DMS153 (cell line): ENCODE measurements at regions not wholly inside any gene's neighbourhood (a gene's known extent, or its start where the extent isn't known, plus 50 kb on each side); places are given as distances from the start of the nearest gene placed in this dataset.
"Not testable (repeated sequence)": the region's sequence is repeated elsewhere in the genome, so short reads cannot be mapped to it uniquely, and the experiment has no call there.

ENCODE experiments used
- DNase-seq: peaks from one replicate; lab custom pipeline; 2025; lab: John Stamatoyannopoulos, UW

GRCh38 chr2:147414656-147415055, 430.2 kb upstream of the ACVR2A start:
- DNase-seq, result not testable (repeated sequence)

- no peak for DNase-seq
Measured at GRCh38 chr2:147408357-147408756, 436.5 kb upstream of the ACVR2A start.

GRCh38 chr2:147405651-147406050, 439.2 kb upstream of the ACVR2A start:
- DNase-seq, result no peak

- DNase-seq, result no peak
Measured at GRCh38 chr2:147398996-147399395, 445.8 kb upstream of the ACVR2A start.

- no peak for DNase-seq
Measured at GRCh38 chr2:147398301-147398700, 446.5 kb upstream of the ACVR2A start.

- DNase-seq, result no peak
Measured at GRCh38 chr2:147396890-147397289, 447.9 kb upstream of the ACVR2A start.

- no peak for DNase-seq
Measured at GRCh38 chr2:147394179-147394790, 450.5 kb upstream of the ACVR2A start.

GRCh38 chr2:147392180-147392579, 452.6 kb upstream of the ACVR2A start:
- no peak for DNase-seq

- DNase-seq, result no peak
Measured at GRCh38 chr2:147390475-147390874, 454.4 kb upstream of the ACVR2A start.

- DNase-seq, result no peak
Measured at GRCh38 chr2:147389218-147389617, 455.6 kb upstream of the ACVR2A start.

GRCh38 chr2:147388217-147388616, 456.6 kb upstream of the ACVR2A start:
- no peak for DNase-seq

GRCh38 chr2:147386284-147386683, 458.5 kb upstream of the ACVR2A start:
- no peak for DNase-seq

- no peak for DNase-seq
Measured at GRCh38 chr2:147385600-147385999, 459.2 kb upstream of the ACVR2A start.

GRCh38 chr2:147384659-147385058, 460.2 kb upstream of the ACVR2A start:
- DNase-seq, result no peak

GRCh38 chr2:147382322-147382948, 462.4 kb upstream of the ACVR2A start:
- DNase-seq, result peak; percentile 99

- no peak for DNase-seq
Measured at GRCh38 chr2:147378403-147378802, 466.4 kb upstream of the ACVR2A start.

- no peak for DNase-seq
Measured at GRCh38 chr2:147375073-147375472, 469.8 kb upstream of the ACVR2A start.

GRCh38 chr2:147374423-147374811, 470.4 kb upstream of the ACVR2A start:
- peak; percentile 38 for DNase-seq

GRCh38 chr2:147373800-147374422, 470.9 kb upstream of the ACVR2A start:
- no peak for DNase-seq

GRCh38 chr2:147368306-147368705, 476.5 kb upstream of the ACVR2A start:
- DNase-seq, result no peak

- DNase-seq, result no peak
Measured at GRCh38 chr2:147366279-147366678, 478.6 kb upstream of the ACVR2A start.

- no peak for DNase-seq
Measured at GRCh38 chr2:147365622-147366021, 479.2 kb upstream of the ACVR2A start.

GRCh38 chr2:147364597-147364996, 480.2 kb upstream of the ACVR2A start:
- peak; percentile 71 for DNase-seq

GRCh38 chr2:147363181-147363580, 481.6 kb upstream of the ACVR2A start:
- no peak for DNase-seq
